ENCODE measurements at regions not wholly inside any gene's neighbourhood (a gene's known extent, or its start where the extent isn't known, plus 50 kb on each side); places are given as distances from the start of the nearest gene placed in this dataset.
"Not testable (repeated sequence)": the region's sequence is repeated elsewhere in the genome, so short reads cannot be mapped to it uniquely, and the experiment has no call there.

DNA sequence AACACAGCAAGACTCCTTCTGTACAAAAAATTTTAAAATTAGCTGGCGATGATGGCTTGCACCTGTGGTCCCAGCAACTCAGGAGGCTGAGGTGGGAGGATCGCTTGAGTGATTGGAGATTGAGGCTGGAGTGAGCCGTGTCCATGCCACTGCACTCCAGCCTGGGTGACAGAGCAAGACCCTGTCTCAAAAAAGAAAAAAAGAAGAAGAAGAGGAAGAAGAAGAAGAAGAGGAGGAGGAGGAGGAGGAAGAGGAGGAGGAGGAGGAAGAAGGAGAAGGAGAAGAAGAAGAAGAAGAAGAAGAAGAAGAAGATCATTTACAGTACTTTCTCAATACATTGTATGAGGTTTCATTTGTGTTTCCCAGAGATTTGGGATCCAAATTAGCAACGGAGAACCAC lies 94.7 kb upstream of the IPO9 start:
- not testable (repeated sequence) for TF ChIP-seq EZH2 (IDR thresholded peaks at IDR 0.05; ENCODE audit: insufficient read depth, poor library complexity, severe bottlenecking); EZH2phosphoT487 (IDR thresholded peaks at IDR 0.05; ENCODE audit: insufficient read depth, low read depth)

All from GM23248 (cell line).